GM12873 (cell line): ENCODE measurements at regions not wholly inside any gene's neighbourhood (a gene's known extent, or its start where the extent isn't known, plus 50 kb on each side); places are given as distances from the start of the nearest gene placed in this dataset.

Experiments
- TF ChIP-seq, protein P1 (sequence below): IDR thresholded peaks from 2 replicates; pipeline ENCODE4 v1.5.1; 2012; ENCODE audit warnings: low read depth, mild to moderate bottlenecking, moderate library complexity, low read length, control low read depth; ENCODE audit not compliant: insufficient read depth; ENCODE audit errors: missing control alignments

DNA sequence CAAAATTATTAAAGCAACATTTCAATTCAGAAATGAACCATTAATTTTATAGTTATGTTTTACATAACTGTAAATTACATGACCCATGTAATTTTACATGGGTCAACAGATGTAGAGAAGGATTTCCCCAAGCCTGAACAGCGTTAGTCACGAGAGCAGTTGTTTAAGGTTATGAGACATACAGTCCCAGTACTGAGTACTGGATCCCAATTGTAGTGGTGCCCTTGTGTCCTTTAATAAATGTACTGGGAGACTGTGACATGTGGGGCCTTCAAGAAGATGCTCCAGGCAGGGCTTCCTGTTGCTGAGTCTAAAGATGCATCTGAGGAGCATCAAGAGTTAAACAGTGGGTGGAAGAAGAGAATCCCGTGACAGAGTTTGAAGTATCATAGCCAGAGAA is 125.5 kb upstream of the ZNF462 start:
- TF ChIP-seq, protein P1, sequence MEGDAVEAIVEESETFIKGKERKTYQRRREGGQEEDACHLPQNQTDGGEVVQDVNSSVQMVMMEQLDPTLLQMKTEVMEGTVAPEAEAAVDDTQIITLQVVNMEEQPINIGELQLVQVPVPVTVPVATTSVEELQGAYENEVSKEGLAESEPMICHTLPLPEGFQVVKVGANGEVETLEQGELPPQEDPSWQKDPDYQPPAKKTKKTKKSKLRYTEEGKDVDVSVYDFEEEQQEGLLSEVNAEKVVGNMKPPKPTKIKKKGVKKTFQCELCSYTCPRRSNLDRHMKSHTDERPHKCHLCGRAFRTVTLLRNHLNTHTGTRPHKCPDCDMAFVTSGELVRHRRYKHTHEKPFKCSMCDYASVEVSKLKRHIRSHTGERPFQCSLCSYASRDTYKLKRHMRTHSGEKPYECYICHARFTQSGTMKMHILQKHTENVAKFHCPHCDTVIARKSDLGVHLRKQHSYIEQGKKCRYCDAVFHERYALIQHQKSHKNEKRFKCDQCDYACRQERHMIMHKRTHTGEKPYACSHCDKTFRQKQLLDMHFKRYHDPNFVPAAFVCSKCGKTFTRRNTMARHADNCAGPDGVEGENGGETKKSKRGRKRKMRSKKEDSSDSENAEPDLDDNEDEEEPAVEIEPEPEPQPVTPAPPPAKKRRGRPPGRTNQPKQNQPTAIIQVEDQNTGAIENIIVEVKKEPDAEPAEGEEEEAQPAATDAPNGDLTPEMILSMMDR = no peak

- TF ChIP-seq, protein P1 = no peak
Observed at GRCh38 chr9:106738109-106738508, 124.9 kb upstream of the ZNF462 start.

GRCh38 chr9:106745457-106745856 is 117.5 kb upstream of the ZNF462 start:
- TF ChIP-seq, protein P1 = no peak

DNA sequence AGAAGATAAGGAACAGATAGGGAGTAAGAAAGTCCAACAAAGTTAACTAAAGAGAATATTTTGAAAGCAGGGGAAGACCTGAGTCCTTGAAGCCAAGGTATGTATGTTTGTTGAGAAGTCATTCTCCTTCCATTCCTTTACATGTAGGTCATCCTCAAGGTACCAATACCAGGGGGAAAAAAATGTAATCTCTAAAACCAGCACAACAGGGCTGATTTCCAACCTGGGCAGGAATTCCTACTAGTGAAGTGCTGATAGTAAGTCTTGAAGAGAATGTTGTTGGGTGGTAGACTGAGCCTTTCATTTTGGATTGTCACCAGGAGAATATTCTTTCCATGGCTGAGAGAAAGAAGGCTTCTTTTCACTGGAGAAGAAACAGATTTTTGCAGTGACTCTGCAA is 117.1 kb upstream of the ZNF462 start:
- TF ChIP-seq, protein P1 = no peak

- TF ChIP-seq, protein P1 = no peak
Observed at GRCh38 chr9:106751681-106752080, 111.3 kb upstream of the ZNF462 start.

- TF ChIP-seq, protein P1 = no peak
Observed at GRCh38 chr9:106752581-106752980, 110.4 kb upstream of the ZNF462 start.

GRCh38 chr9:106753155-106753671 is 109.8 kb upstream of the ZNF462 start:
- TF ChIP-seq, protein P1 = no peak

- TF ChIP-seq, protein P1 = no peak
Observed at GRCh38 chr9:106755736-106756135, 107.2 kb upstream of the ZNF462 start.
